IMR-90 (cell line): ENCODE measurements at regions not wholly inside any gene's neighbourhood (a gene's known extent, or its start where the extent isn't known, plus 50 kb on each side); places are given as distances from the start of the nearest gene placed in this dataset.

Source experiments
- ATAC-seq: fragments of 200-7000 bp; cut with Tn5 transposase; 2 replicates; pipeline ENCODE4 v1.9.1; 2020; ENCODE audit warnings: low read depth, mild to moderate bottlenecking, moderate library complexity
- BruUV-seq: library from RNA; stranded (reverse); fragments of 400-500 nt; replicated peaks from 2 replicates; lab custom pipeline; 2021; lab: Mats Ljungman, UMichigan
- CTCF ChIA-PET: fragments of 300-600 bp; formaldehyde crosslinking; extraction: SDS; loops from one replicate; lab custom pipeline; 2021; ENCODE audit warnings: antibody characterized with exemption; lab: Yijun Ruan, JAX
- POLR2A ChIA-PET: fragments of 300-600 bp; sonication (Branson Sonifier 250); formaldehyde crosslinking; loops from one replicate; lab custom pipeline; 2022; ENCODE audit warnings: antibody characterized with exemption; ENCODE audit not compliant: unreplicated experiment; lab: Charles Lee
- DNase-seq: peaks from one replicate; pipeline ENCODE4 v3.0.0; 2013
- H2AFZ ChIP-seq: replicated peaks from 2 replicates; pipeline ENCODE3; 2013; ENCODE audit warnings: low read length, mild to moderate bottlenecking; ENCODE audit not compliant: poor library complexity
- H2AK5ac ChIP-seq: 2 replicates; pipeline ENCODE4 v1.6.1; 2013; ENCODE audit warnings: low read depth, low read length, inconsistent platforms
- H2AK9ac ChIP-seq: replicated peaks from 2 replicates; pipeline ENCODE3; 2013; ENCODE audit warnings: mild to moderate bottlenecking, low read depth, low read length, moderate library complexity; ENCODE audit not compliant: poor library complexity
- H2BK120ac ChIP-seq: 2 replicates; pipeline ENCODE4 v1.6.1; 2013; ENCODE audit warnings: low read depth, low read length, inconsistent platforms
- H2BK15ac ChIP-seq: 3 replicates; pipeline ENCODE4 v1.6.1; 2013; ENCODE audit warnings: low read depth, low read length, inconsistent platforms
- H2BK20ac ChIP-seq: 2 replicates; pipeline ENCODE4 v1.6.1; 2013; ENCODE audit warnings: low read depth, mild to moderate bottlenecking, inconsistent platforms, low read length, moderate library complexity
- H2BK5ac ChIP-seq: 2 replicates; pipeline ENCODE4 v1.6.1; 2013; ENCODE audit warnings: mild to moderate bottlenecking, low read depth, low read length, inconsistent platforms; ENCODE audit not compliant: poor library complexity, severe bottlenecking
- H3K14ac ChIP-seq: replicated peaks from 2 replicates; pipeline ENCODE4 v1.6.1; 2013; ENCODE audit warnings: low read depth, low read length, inconsistent platforms
- H3K18ac ChIP-seq: 2 replicates; pipeline ENCODE4 v1.6.1; 2013; ENCODE audit warnings: low read depth, low read length, control low read depth
- H3K23ac ChIP-seq: 2 replicates; pipeline ENCODE4 v1.6.1; 2013; ENCODE audit warnings: low read depth, low read length, inconsistent platforms
- H3K27ac ChIP-seq: 2 replicates; pipeline ENCODE4 v1.5.1; 2013; ENCODE audit warnings: mild to moderate bottlenecking, control low read depth, low read length; ENCODE audit not compliant: insufficient read depth
- H3K27me3 ChIP-seq: 2 replicates; pipeline ENCODE4 v1.6.1; 2013; ENCODE audit warnings: low read length; ENCODE audit not compliant: control insufficient read depth, insufficient read depth
- H3K36me3 ChIP-seq: 2 replicates; pipeline ENCODE4 v1.6.1; 2013; ENCODE audit warnings: low read length, mixed read lengths; ENCODE audit not compliant: control insufficient read depth, insufficient read depth
- H3K4ac ChIP-seq: 2 replicates; pipeline ENCODE4 v1.6.1; 2013; ENCODE audit warnings: low read depth, low read length, inconsistent platforms
- H3K4me1 ChIP-seq: 2 replicates; pipeline ENCODE4 v1.6.1; 2013; ENCODE audit warnings: low read length, mixed read lengths; ENCODE audit not compliant: control insufficient read depth, insufficient read depth
- H3K4me2 ChIP-seq: 2 replicates; pipeline ENCODE4 v1.6.1; 2013; ENCODE audit warnings: low read depth, mild to moderate bottlenecking, control low read depth, low read length, moderate library complexity
- H3K4me3 ChIP-seq: 2 replicates; pipeline ENCODE4 v1.5.1; 2013; ENCODE audit warnings: low read depth, mild to moderate bottlenecking, control low read depth, low read length, moderate library complexity; ENCODE audit not compliant: insufficient read depth
- H3K56ac ChIP-seq: 2 replicates; pipeline ENCODE4 v1.6.1; 2013; ENCODE audit warnings: low read length, inconsistent platforms; ENCODE audit not compliant: insufficient read depth; ENCODE audit errors: extremely low read depth
- H3K79me1 ChIP-seq, 2 experiments: 2 replicates each; pipeline ENCODE4 v1.6.1; 2013; ENCODE audit warnings: low read length in 2 of 2, inconsistent platforms in 1 of 2, low read depth in 1 of 2
- H3K9ac ChIP-seq: 2 replicates; pipeline ENCODE4 v1.6.1; 2013; ENCODE audit warnings: low read depth, low read length, control low read depth
- H3K9me1 ChIP-seq: 2 replicates; pipeline ENCODE4 v1.6.1; 2013; ENCODE audit warnings: low read length, inconsistent platforms; ENCODE audit not compliant: insufficient read depth
- H3K9me3 ChIP-seq: 2 replicates; pipeline ENCODE4 v1.6.1; 2013; ENCODE audit warnings: low read length; ENCODE audit not compliant: control insufficient read depth, insufficient read depth
- H4K20me1 ChIP-seq: 2 replicates; pipeline ENCODE4 v1.6.1; 2013; ENCODE audit warnings: low read length, inconsistent platforms; ENCODE audit not compliant: insufficient read depth
- H4K5ac ChIP-seq: 2 replicates; pipeline ENCODE4 v1.6.1; 2013; ENCODE audit warnings: mild to moderate bottlenecking, low read depth, low read length, control low read depth
- H4K8ac ChIP-seq, 2 experiments: 2 replicates each; pipeline ENCODE4 v1.6.1; 2013; ENCODE audit warnings: low read depth in 2 of 2, low read length in 2 of 2, control low read depth in 1 of 2, inconsistent platforms in 1 of 2
- H4K91ac ChIP-seq: 2 replicates; pipeline ENCODE4 v1.6.1; 2013; ENCODE audit warnings: low read depth, low read length, inconsistent platforms; ENCODE audit not compliant: insufficient read depth
- MAFK ChIP-seq: IDR thresholded peaks from 2 replicates; pipeline ENCODE4 v1.6.1; 2012; ENCODE audit warnings: low read depth, low read length, improper control_type of control experiment
- MAZ ChIP-seq: IDR thresholded peaks from 2 replicates; pipeline ENCODE4 v1.6.1; 2012; ENCODE audit warnings: low read depth, mild to moderate bottlenecking, low read length, improper control_type of control experiment, moderate library complexity, borderline replicate concordance
- MXI1 ChIP-seq: IDR thresholded peaks from 2 replicates; pipeline ENCODE4 v1.6.1; 2012; ENCODE audit warnings: low read depth, mild to moderate bottlenecking, low read length, moderate library complexity, borderline replicate concordance
- NFE2L2 ChIP-seq: fragments of 150-350 bp; IDR thresholded peaks from 2 replicates; pipeline ENCODE4 v1.6.1; 2016; ENCODE audit warnings: low read depth, mild to moderate bottlenecking, low read length
- POLR2A ChIP-seq: IDR thresholded peaks from 2 replicates; pipeline ENCODE4 v1.6.1; 2012; ENCODE audit warnings: mild to moderate bottlenecking, low read depth, low read length
- RCOR1 ChIP-seq: IDR thresholded peaks from 2 replicates; pipeline ENCODE4 v1.6.1; 2012; ENCODE audit warnings: mild to moderate bottlenecking, low read length, improper control_type of control experiment; ENCODE audit not compliant: insufficient replicate concordance
- SMC3 ChIP-seq: fragments of 150-350 bp; IDR thresholded peaks from 2 replicates; pipeline ENCODE4 v1.6.1; 2016; ENCODE audit warnings: low read depth, mild to moderate bottlenecking, antibody characterized with exemption, low read length, moderate library complexity
- WGBS, 2 experiments: methylation state at CpG; one replicate each; pipeline versions ENCODE4 v1.1.5 to v1.1.7; 2013; ENCODE audit warnings: missing lambda C conversion rate in 2 of 2; ENCODE audit not compliant: insufficient read length in 1 of 2; ENCODE audit errors: extremely low coverage in 2 of 2; 5-methylcytosine and 5-hydroxymethylcytosine counted together
- dilution Hi-C: fragments of 300-500 bp; cut with HindIII; formaldehyde crosslinking; loops from one replicate; pipeline ENCODE4 v1.14.3; 2018; ENCODE audit warnings: low sequenced_read_pairs; ENCODE audit not compliant: unreplicated experiment
- in situ Hi-C: fragments of 300-500 bp; cut with MboI; formaldehyde crosslinking; loops from 3 replicates; pipeline ENCODE4 v1.14.3; 2019; ENCODE audit warnings: low sequenced_read_pairs, inconsistent platforms, mixed read lengths
- intact Hi-C: fragments of 100-400 bp; cut with micrococcal nuclease; formaldehyde crosslinking; loops from 2 replicates; pipeline ENCODE4 v1.10.0; 2022

DNA sequence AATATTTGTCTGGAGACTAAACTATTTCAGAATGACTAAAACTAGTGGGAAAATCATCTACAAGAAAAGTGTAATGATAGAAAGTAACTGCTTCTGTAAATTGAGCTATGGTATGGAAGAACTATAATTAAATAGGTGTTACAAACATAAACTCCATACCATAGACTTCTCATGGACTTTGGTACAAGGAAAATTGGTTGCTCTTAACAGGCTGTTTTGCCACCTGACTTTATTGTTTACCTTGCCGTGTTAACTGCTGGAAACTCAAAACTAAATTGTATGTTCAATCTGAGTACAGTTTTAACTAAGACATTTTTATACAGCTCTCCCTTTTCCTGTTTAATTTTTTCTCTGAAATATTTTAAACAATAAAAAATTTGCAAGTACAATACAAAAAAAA, 261.8 kb upstream of the POU3F2 start:
- TF ChIP-seq NFE2L2 (no peak), POLR2A (no peak), MXI1 (no peak), MAFK (no peak), MAZ (no peak), RCOR1 (no peak), SMC3 (no peak)
- H3K56ac ChIP-seq: no peak overlapping the region
- H4K20me1 ChIP-seq: no peaks in the 10 kb centered on the region
- H3K9me3 ChIP-seq: no peaks in the 10 kb centered on the region
- H4K5ac ChIP-seq: no peak overlapping the region
- no peaks in the 10 kb centered on the region for H3K27me3 ChIP-seq
- no CpG with 5 or more reads among the region's 1 CpG for WGBS, 2 experiments
- no peak overlapping the region for H3K18ac ChIP-seq
- H3K4ac ChIP-seq: no peak overlapping the region
- no peak overlapping the region for H3K23ac ChIP-seq
- H3K14ac ChIP-seq: no peak overlapping the region
- BruUV-seq: no TSS peak
- no peak overlapping the region for H4K8ac ChIP-seq
- H3K36me3 ChIP-seq: no peaks in the 10 kb centered on the region
- dilution Hi-C loops (no loop called here), intact Hi-C loops (no loop called here), in situ Hi-C loops (no loop called here)
- H2BK120ac ChIP-seq: no peak overlapping the region
- no peaks in the 10 kb centered on the region for H3K4me1 ChIP-seq
- H3K4me3 ChIP-seq: no peak overlapping the region
- H3K27ac ChIP-seq: no peak overlapping the region
- no peak overlapping the region for H4K91ac ChIP-seq
- no peak for DNase-seq
- ChIA-PET POLR2A (no interaction called here), CTCF (no interaction called here)
- H2AFZ ChIP-seq: no peak overlapping the region
- H3K9me1 ChIP-seq: no peaks in the 10 kb centered on the region
- no peak overlapping the region for H2BK15ac ChIP-seq
- H2BK20ac ChIP-seq: no peak overlapping the region
- no peaks in the 10 kb centered on the region for H3K79me1 ChIP-seq
- no peak overlapping the region for H2AK5ac ChIP-seq
- ATAC-seq: no peak
- no peak overlapping the region for H3K9ac ChIP-seq
- no peak overlapping the region for H2BK5ac ChIP-seq
- no peak overlapping the region for H2AK9ac ChIP-seq
- H3K4me2 ChIP-seq: no peak overlapping the region
